ENCODE measurements at regions not wholly inside any gene's neighbourhood (a gene's known extent, or its start where the extent isn't known, plus 50 kb on each side); places are given as distances from the start of the nearest gene placed in this dataset.

GRCh38 chrX:122546269-122546668 is 637.8 kb upstream of the GRIA3 start:
- Histone ChIP-seq H3K4me1 (replicated peaks) (no peaks in the 10 kb centered on the region), H3K36me3 (no peaks in the 10 kb centered on the region), H3K4me3 (no peak overlapping the region), H3K27ac (no peak overlapping the region), H3K9me3 (replicated peaks) (no peaks in the 10 kb centered on the region), H3K27me3 (replicated peaks) (no peaks in the 10 kb centered on the region)
- DNase-seq (ENCODE audit: low read depth in 1 of 2, low spot score in 2 of 2), result no peak

- Histone ChIP-seq H3K27ac (no peak overlapping the region), H3K27me3 (replicated peaks) (no peaks in the 10 kb centered on the region), H3K36me3 (no peaks in the 10 kb centered on the region), H3K9me3 (replicated peaks) (no peaks in the 10 kb centered on the region), H3K4me3 (no peak overlapping the region), H3K4me1 (replicated peaks) (no peaks in the 10 kb centered on the region)
- DNase-seq (ENCODE audit: low read depth in 1 of 2, low spot score in 2 of 2), result no peak
These were observed 631.7 kb upstream of the GRIA3 start for GRCh38 chrX:122552286-122552800.

- DNase-seq (ENCODE audit: low read depth in 1 of 2, low spot score in 2 of 2), result no peak
- Histone ChIP-seq H3K27ac (no peak overlapping the region), H3K27me3 (replicated peaks) (no peaks in the 10 kb centered on the region), H3K4me1 (replicated peaks) (no peaks in the 10 kb centered on the region), H3K36me3 (no peaks in the 10 kb centered on the region), H3K4me3 (no peak overlapping the region), H3K9me3 (replicated peaks) (no peaks in the 10 kb centered on the region)
These were observed 628.2 kb upstream of the GRIA3 start for GRCh38 chrX:122555925-122556324.

- H3K36me3 ChIP-seq, result no peaks in the 10 kb centered on the region
- DNase-seq (ENCODE audit: low read depth in 1 of 2, low spot score in 2 of 2), result peak; percentile 77 to 86
- no peak overlapping the region for H3K4me3 ChIP-seq
- no peaks in the 10 kb centered on the region for H3K9me3 ChIP-seq (replicated peaks)
- no peaks in the 10 kb centered on the region for H3K27me3 ChIP-seq (replicated peaks)
- H3K4me1 ChIP-seq (replicated peaks), result peaks cover 12% of the 10 kb centered on the region
- H3K27ac ChIP-seq, result no peak overlapping the region
These were observed 618.1 kb upstream of the GRIA3 start for GRCh38 chrX:122565952-122566351.

- no peak overlapping the region for H3K27ac ChIP-seq
- H3K4me3 ChIP-seq, result no peak overlapping the region
- peaks cover 12% of the 10 kb centered on the region for H3K4me1 ChIP-seq (replicated peaks)
- H3K9me3 ChIP-seq (replicated peaks), result no peaks in the 10 kb centered on the region
- H3K36me3 ChIP-seq, result no peaks in the 10 kb centered on the region
- DNase-seq (ENCODE audit: low read depth in 1 of 2, low spot score in 2 of 2), result no peak
- H3K27me3 ChIP-seq (replicated peaks), result no peaks in the 10 kb centered on the region
These were observed 617.7 kb upstream of the GRIA3 start for GRCh38 chrX:122566401-122566800.

GRCh38 chrX:122567911-122568310 is 616.2 kb upstream of the GRIA3 start:
- Histone ChIP-seq H3K4me3 (no peak overlapping the region), H3K4me1 (replicated peaks) (peaks cover 12% of the 10 kb centered on the region), H3K27ac (no peak overlapping the region), H3K9me3 (replicated peaks) (no peaks in the 10 kb centered on the region), H3K27me3 (replicated peaks) (no peaks in the 10 kb centered on the region), H3K36me3 (no peaks in the 10 kb centered on the region)
- no peak for DNase-seq (ENCODE audit: low read depth in 1 of 2, low spot score in 2 of 2)

- Histone ChIP-seq H3K36me3 (no peaks in the 10 kb centered on the region), H3K9me3 (replicated peaks) (no peaks in the 10 kb centered on the region), H3K4me3 (no peak overlapping the region), H3K27me3 (replicated peaks) (no peaks in the 10 kb centered on the region), H3K27ac (no peak overlapping the region), H3K4me1 (replicated peaks) (no peaks in the 10 kb centered on the region; the same call in 1 of the 2 replicates)
- no peak for DNase-seq (ENCODE audit: low read depth in 1 of 2, low spot score in 2 of 2)
These were observed 611.6 kb upstream of the GRIA3 start for GRCh38 chrX:122572461-122572860.

- Histone ChIP-seq H3K4me1 (replicated peaks) (no peaks in the 10 kb centered on the region), H3K4me3 (no peak overlapping the region), H3K9me3 (replicated peaks) (no peaks in the 10 kb centered on the region), H3K27me3 (replicated peaks) (no peaks in the 10 kb centered on the region), H3K36me3 (no peaks in the 10 kb centered on the region), H3K27ac (no peak overlapping the region)
- no peak for DNase-seq (ENCODE audit: low read depth in 1 of 2, low spot score in 2 of 2)
These were observed 605.0 kb upstream of the GRIA3 start for GRCh38 chrX:122579036-122579435.

GRCh38 chrX:122579526-122579925 is 604.6 kb upstream of the GRIA3 start:
- no peaks in the 10 kb centered on the region for H3K27me3 ChIP-seq (replicated peaks)
- no peaks in the 10 kb centered on the region for H3K36me3 ChIP-seq
- no peak overlapping the region for H3K27ac ChIP-seq
- H3K4me1 ChIP-seq (replicated peaks), result no peaks in the 10 kb centered on the region
- H3K4me3 ChIP-seq, result no peak overlapping the region
- H3K9me3 ChIP-seq (replicated peaks), result no peaks in the 10 kb centered on the region
- no peak for DNase-seq (ENCODE audit: low read depth in 1 of 2, low spot score in 2 of 2)

GRCh38 chrX:122582280-122582974 is 601.7 kb upstream of the GRIA3 start:
- Histone ChIP-seq H3K4me3 (no peak overlapping the region), H3K4me1 (replicated peaks) (0 out of 2 replicates have a peak, but pooled peaks cover 3% of the 10 kb centered on the region), H3K36me3 (no peaks in the 10 kb centered on the region), H3K27ac (no peak overlapping the region), H3K9me3 (replicated peaks) (no peaks in the 10 kb centered on the region), H3K27me3 (replicated peaks) (no peaks in the 10 kb centered on the region)
- DNase-seq (ENCODE audit: low read depth in 1 of 2, low spot score in 2 of 2), result no peak

- no peaks in the 10 kb centered on the region for H3K27me3 ChIP-seq (replicated peaks)
- 0 out of 2 replicates have a peak, but pooled peaks cover 3% of the 10 kb centered on the region for H3K4me1 ChIP-seq (replicated peaks)
- no peak overlapping the region for H3K4me3 ChIP-seq
- DNase-seq (ENCODE audit: low read depth in 1 of 2, low spot score in 2 of 2), result no peak
- H3K27ac ChIP-seq, result no peak overlapping the region
- no peaks in the 10 kb centered on the region for H3K36me3 ChIP-seq
- no peaks in the 10 kb centered on the region for H3K9me3 ChIP-seq (replicated peaks)
These were observed 601.1 kb upstream of the GRIA3 start for GRCh38 chrX:122582975-122583305.

- no peaks in the 10 kb centered on the region for H3K27me3 ChIP-seq (replicated peaks)
- H3K4me1 ChIP-seq (replicated peaks), result 0 out of 2 replicates have a peak, but pooled peaks cover 3% of the 10 kb centered on the region
- H3K4me3 ChIP-seq, result no peak overlapping the region
- no peak overlapping the region for H3K27ac ChIP-seq
- no peaks in the 10 kb centered on the region for H3K36me3 ChIP-seq
- DNase-seq (ENCODE audit: low read depth in 1 of 2, low spot score in 2 of 2), result no peak
- H3K9me3 ChIP-seq (replicated peaks), result no peaks in the 10 kb centered on the region
These were observed 600.5 kb upstream of the GRIA3 start for GRCh38 chrX:122583551-122583950.

- no peak for DNase-seq (ENCODE audit: low read depth in 1 of 2, low spot score in 2 of 2)
- Histone ChIP-seq H3K36me3 (no peaks in the 10 kb centered on the region), H3K4me3 (no peak overlapping the region), H3K27me3 (replicated peaks) (no peaks in the 10 kb centered on the region), H3K9me3 (replicated peaks) (no peaks in the 10 kb centered on the region), H3K4me1 (replicated peaks) (0 out of 2 replicates have a peak, but pooled peaks cover 3% of the 10 kb centered on the region), H3K27ac (no peak overlapping the region)
These were observed 599.1 kb upstream of the GRIA3 start for GRCh38 chrX:122584981-122585380.

- Histone ChIP-seq H3K9me3 (replicated peaks) (no peaks in the 10 kb centered on the region), H3K36me3 (no peaks in the 10 kb centered on the region), H3K27me3 (replicated peaks) (no peaks in the 10 kb centered on the region), H3K27ac (no peak overlapping the region), H3K4me3 (no peak overlapping the region), H3K4me1 (replicated peaks) (0 out of 2 replicates have a peak, but pooled peaks cover 3% of the 10 kb centered on the region)
- peak in 1 of 2 experiments; percentile 5 for DNase-seq (ENCODE audit: low read depth in 1 of 2, low spot score in 2 of 2)
These were observed 597.2 kb upstream of the GRIA3 start for GRCh38 chrX:122586831-122587230.

- no peak overlapping the region for H3K4me3 ChIP-seq
- 0 out of 2 replicates have a peak, but pooled peaks cover 2% of the 10 kb centered on the region for H3K4me1 ChIP-seq (replicated peaks)
- H3K27me3 ChIP-seq (replicated peaks), result no peaks in the 10 kb centered on the region
- H3K27ac ChIP-seq, result no peak overlapping the region
- H3K9me3 ChIP-seq (replicated peaks), result no peaks in the 10 kb centered on the region
- no peaks in the 10 kb centered on the region for H3K36me3 ChIP-seq
- no peak for DNase-seq (ENCODE audit: low read depth in 1 of 2, low spot score in 2 of 2)
These were observed 592.5 kb upstream of the GRIA3 start for GRCh38 chrX:122591546-122591945.
